ENCODE measurements at regions not wholly inside any gene's neighbourhood (a gene's known extent, or its start where the extent isn't known, plus 50 kb on each side); places are given as distances from the start of the nearest gene placed in this dataset.

DNA sequence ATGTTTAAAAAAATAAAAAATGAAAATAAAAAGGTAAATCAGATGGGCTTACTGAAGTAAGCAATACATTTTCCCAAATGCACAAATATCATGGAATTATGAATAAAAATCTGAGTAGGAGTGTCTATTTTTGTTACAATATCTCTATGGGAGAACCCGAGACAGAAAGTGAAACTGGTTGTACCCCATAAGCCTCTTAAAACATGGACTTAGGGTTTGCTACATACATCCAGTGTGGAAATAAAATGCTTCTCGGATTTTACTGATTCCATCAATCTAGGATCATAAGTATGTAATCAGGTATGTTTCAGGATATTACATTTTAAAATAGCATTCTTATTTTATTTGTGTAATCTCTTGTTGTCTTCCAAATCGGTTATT lies 177.8 kb upstream of the CDIN1 start:
- Mint-ChIP-seq H3K9me3 (ENCODE audit: low read depth) (no peaks in the 10 kb centered on the region), H3K27me3 (no peaks in the 10 kb centered on the region), H3K27ac (no peak overlapping the region), H3K36me3 (no peaks in the 10 kb centered on the region), H3K4me1 (no peaks in the 10 kb centered on the region), H3K4me3 (no peak overlapping the region)
- ATAC-seq (no peak), DNase-seq (no peak)
- CTCF ChIA-PET, result no interaction called here

GRCh38 chr15:36403351-36403750 lies 176.1 kb upstream of the CDIN1 start:
- no peaks in the 10 kb centered on the region for H3K9me3 Mint-ChIP-seq (ENCODE audit: low read depth)
- ATAC-seq (no peak), DNase-seq (no peak)
- H3K4me1 Mint-ChIP-seq, result no peaks in the 10 kb centered on the region
- no peaks in the 10 kb centered on the region for H3K36me3 Mint-ChIP-seq
- H3K27me3 Mint-ChIP-seq, result no peaks in the 10 kb centered on the region
- H3K27ac Mint-ChIP-seq, result no peak overlapping the region
- CTCF ChIA-PET, result no interaction called here
- H3K4me3 Mint-ChIP-seq, result no peak overlapping the region

- DNase-seq, result no peak
- H3K36me3 Mint-ChIP-seq, result no peaks in the 10 kb centered on the region
- no peaks in the 10 kb centered on the region for H3K9me3 Mint-ChIP-seq (ENCODE audit: low read depth)
- H3K4me1 Mint-ChIP-seq, result no peaks in the 10 kb centered on the region
- no peaks in the 10 kb centered on the region for H3K27me3 Mint-ChIP-seq
- CTCF ChIA-PET, result no interaction called here
- H3K27ac Mint-ChIP-seq, result no peak overlapping the region
- no peak overlapping the region for H3K4me3 Mint-ChIP-seq
- no peak for ATAC-seq
Observed at GRCh38 chr15:36406366-36406765, 173.1 kb upstream of the CDIN1 start.

- no peaks in the 10 kb centered on the region for H3K4me1 Mint-ChIP-seq
- no peaks in the 10 kb centered on the region for H3K27me3 Mint-ChIP-seq
- DNase-seq (no peak), ATAC-seq (no peak)
- no peak overlapping the region for H3K27ac Mint-ChIP-seq
- CTCF ChIA-PET, result no interaction called here
- no peak overlapping the region for H3K4me3 Mint-ChIP-seq
- no peaks in the 10 kb centered on the region for H3K36me3 Mint-ChIP-seq
- H3K9me3 Mint-ChIP-seq (ENCODE audit: low read depth), result no peaks in the 10 kb centered on the region
Observed at GRCh38 chr15:36406911-36407310, 172.5 kb upstream of the CDIN1 start.

- DNase-seq (no peak), ATAC-seq (no peak)
- CTCF ChIA-PET, result no interaction called here
- no peaks in the 10 kb centered on the region for H3K4me1 Mint-ChIP-seq
- H3K4me3 Mint-ChIP-seq, result no peak overlapping the region
- no peaks in the 10 kb centered on the region for H3K36me3 Mint-ChIP-seq
- H3K27ac Mint-ChIP-seq, result no peak overlapping the region
- no peaks in the 10 kb centered on the region for H3K9me3 Mint-ChIP-seq (ENCODE audit: low read depth)
- H3K27me3 Mint-ChIP-seq, result no peaks in the 10 kb centered on the region
Observed at GRCh38 chr15:36407647-36408046, 171.8 kb upstream of the CDIN1 start.

GRCh38 chr15:36409819-36410218 lies 169.6 kb upstream of the CDIN1 start:
- CTCF ChIA-PET, result no interaction called here
- ATAC-seq, result no peak
- H3K9me3 Mint-ChIP-seq (ENCODE audit: low read depth), result no peaks in the 10 kb centered on the region
- H3K4me1 Mint-ChIP-seq, result no peaks in the 10 kb centered on the region
- no peak overlapping the region for H3K27ac Mint-ChIP-seq
- H3K4me3 Mint-ChIP-seq, result no peak overlapping the region
- H3K27me3 Mint-ChIP-seq, result no peaks in the 10 kb centered on the region
- H3K36me3 Mint-ChIP-seq, result no peaks in the 10 kb centered on the region
- DNase-seq, result no peak

GRCh38 chr15:36414670-36415069 lies 164.8 kb upstream of the CDIN1 start:
- H3K27me3 Mint-ChIP-seq, result no peaks in the 10 kb centered on the region
- no peaks in the 10 kb centered on the region for H3K4me1 Mint-ChIP-seq
- H3K27ac Mint-ChIP-seq, result no peak overlapping the region
- CTCF ChIA-PET, result no interaction called here
- H3K36me3 Mint-ChIP-seq, result no peaks in the 10 kb centered on the region
- DNase-seq (no peak), ATAC-seq (no peak)
- no peak overlapping the region for H3K4me3 Mint-ChIP-seq
- H3K9me3 Mint-ChIP-seq (ENCODE audit: low read depth), result peaks cover 2% of the 10 kb centered on the region

DNA sequence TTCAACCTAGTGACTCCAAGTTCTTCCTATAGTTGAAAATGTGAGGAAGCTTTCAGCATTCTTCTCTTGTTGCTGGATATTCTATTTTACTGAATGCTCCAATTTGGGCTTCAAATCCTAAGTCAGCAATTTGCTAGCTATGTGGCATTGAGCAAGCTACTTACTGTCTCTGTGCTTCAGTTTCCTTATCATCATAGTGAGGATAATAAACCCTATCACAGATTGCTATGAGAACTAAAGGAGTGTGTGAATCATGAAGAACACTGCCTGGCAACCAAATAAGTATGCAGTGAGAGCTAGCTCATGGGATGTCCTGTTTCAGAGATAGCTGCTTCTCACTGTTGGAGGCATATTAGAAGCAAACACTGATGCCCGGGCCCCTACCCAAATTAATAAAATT lies 163.8 kb upstream of the CDIN1 start:
- Mint-ChIP-seq H3K27ac (no peak overlapping the region), H3K4me3 (no peak overlapping the region), H3K4me1 (no peaks in the 10 kb centered on the region), H3K9me3 (ENCODE audit: low read depth) (peaks cover 2% of the 10 kb centered on the region), H3K27me3 (no peaks in the 10 kb centered on the region), H3K36me3 (no peaks in the 10 kb centered on the region)
- no peak for ATAC-seq
- CTCF ChIA-PET, result no interaction called here
- DNase-seq, result no peak

GRCh38 chr15:36422631-36423030 lies 156.8 kb upstream of the CDIN1 start:
- Mint-ChIP-seq H3K9me3 (ENCODE audit: low read depth) (peaks cover 2% of the 10 kb centered on the region), H3K4me3 (no peak overlapping the region), H3K4me1 (no peaks in the 10 kb centered on the region), H3K27ac (no peak overlapping the region), H3K36me3 (no peaks in the 10 kb centered on the region), H3K27me3 (no peaks in the 10 kb centered on the region)
- CTCF ChIA-PET, result no interaction called here
- DNase-seq, result no peak
- ATAC-seq, result no peak

GRCh38 chr15:36426691-36427090 lies 152.7 kb upstream of the CDIN1 start:
- DNase-seq, result no peak
- CTCF ChIA-PET, result interaction anchor here (1.1 kb wide), 1 partner anchor 10 kb away, joined by 3 read pairs; no protein-coding TSS in a partner anchor
- H3K27ac Mint-ChIP-seq, result no peak overlapping the region
- H3K9me3 Mint-ChIP-seq (ENCODE audit: low read depth), result no peaks in the 10 kb centered on the region
- H3K27me3 Mint-ChIP-seq, result no peaks in the 10 kb centered on the region
- no peak overlapping the region for H3K4me3 Mint-ChIP-seq
- no peak for ATAC-seq
- no peaks in the 10 kb centered on the region for H3K36me3 Mint-ChIP-seq
- no peaks in the 10 kb centered on the region for H3K4me1 Mint-ChIP-seq

DNA sequence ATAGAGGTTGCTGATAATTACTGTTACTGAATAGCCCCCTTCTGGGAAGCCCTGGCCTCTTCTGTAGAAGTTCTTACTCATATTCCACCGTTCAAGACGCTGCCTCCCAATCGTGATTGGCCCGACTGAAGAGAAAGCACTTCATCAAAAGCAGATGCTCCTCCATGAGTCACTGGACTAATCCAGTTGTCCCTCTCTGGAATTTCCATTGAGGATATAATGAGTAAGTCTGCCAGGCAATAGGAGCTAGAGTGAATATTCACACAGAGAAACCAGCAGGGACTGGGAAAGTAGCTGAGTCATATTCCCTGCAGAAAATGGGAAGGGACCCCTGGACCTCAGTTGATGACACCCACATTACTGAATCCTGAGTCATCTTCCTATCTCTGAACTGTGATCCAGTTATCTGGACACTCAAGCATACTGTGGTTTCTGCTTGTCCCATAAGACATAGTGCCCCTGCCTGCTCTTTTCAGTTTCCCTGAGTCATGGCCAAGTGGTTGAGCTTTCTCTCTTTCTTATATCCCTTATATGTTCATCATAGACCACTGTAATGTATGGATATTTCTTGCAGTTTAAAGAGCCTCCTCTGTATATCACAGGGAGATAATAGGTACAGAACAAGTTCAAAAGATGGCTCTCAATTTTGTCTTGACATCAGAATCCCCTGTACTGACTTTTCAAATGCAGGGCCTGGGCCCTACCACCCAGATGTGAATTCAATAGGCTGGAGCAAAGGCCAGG lies 151.2 kb upstream of the CDIN1 start:
- no peaks in the 10 kb centered on the region for H3K4me1 Mint-ChIP-seq
- H3K27me3 Mint-ChIP-seq, result no peaks in the 10 kb centered on the region
- CTCF ChIA-PET, result no interaction called here
- H3K4me3 Mint-ChIP-seq, result no peak overlapping the region
- H3K36me3 Mint-ChIP-seq, result no peaks in the 10 kb centered on the region
- ATAC-seq (no peak), DNase-seq (no peak)
- no peak overlapping the region for H3K27ac Mint-ChIP-seq
- H3K9me3 Mint-ChIP-seq (ENCODE audit: low read depth), result no peaks in the 10 kb centered on the region

DNA sequence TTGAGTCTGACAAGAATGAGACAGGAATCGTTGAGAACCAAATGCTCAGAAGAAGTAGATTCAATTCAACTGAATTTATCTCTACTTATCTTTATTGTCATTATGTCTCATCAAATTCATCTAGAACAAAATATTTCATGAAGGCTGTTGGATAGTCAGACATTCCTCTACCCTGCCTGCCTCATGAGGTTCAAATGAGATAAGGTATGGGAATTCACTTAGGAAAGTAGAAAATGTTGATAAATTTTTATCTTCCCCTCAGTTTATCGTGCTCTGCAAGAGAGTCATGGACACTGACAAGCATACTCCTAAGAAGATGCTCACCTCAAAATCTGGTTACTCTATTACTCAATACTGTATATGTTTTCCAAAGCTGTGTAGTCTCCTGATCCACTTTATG lies 149.7 kb upstream of the CDIN1 start:
- CTCF ChIA-PET, result no interaction called here

DNA sequence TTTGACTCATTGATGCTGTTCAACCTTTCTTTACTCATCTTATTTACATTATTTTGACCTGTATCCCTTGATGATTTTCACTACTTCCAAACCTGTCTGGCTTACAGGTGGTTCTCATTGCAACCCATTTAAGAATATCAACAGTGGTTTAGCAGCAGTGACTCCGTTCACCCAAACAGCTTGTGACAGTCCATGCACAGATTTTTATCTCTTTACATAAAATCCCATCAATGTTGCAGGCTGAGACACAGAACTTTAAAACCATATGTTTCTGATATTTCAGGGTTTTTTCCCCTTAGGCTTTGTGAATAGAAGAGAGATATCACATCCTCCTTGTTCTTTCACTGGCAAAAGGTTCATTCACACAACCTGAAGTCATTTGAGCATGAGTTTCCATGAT lies 149.1 kb upstream of the CDIN1 start:
- H3K27me3 Mint-ChIP-seq, result no peaks in the 10 kb centered on the region
- no peaks in the 10 kb centered on the region for H3K9me3 Mint-ChIP-seq (ENCODE audit: low read depth)
- no peak for ATAC-seq
- no peaks in the 10 kb centered on the region for H3K4me1 Mint-ChIP-seq
- H3K4me3 Mint-ChIP-seq, result no peak overlapping the region
- no peak for DNase-seq
- no peak overlapping the region for H3K27ac Mint-ChIP-seq
- no peaks in the 10 kb centered on the region for H3K36me3 Mint-ChIP-seq
- CTCF ChIA-PET, result no interaction called here

More for the DNA sequence above, 149.7 kb upstream of the CDIN1 start:
- Mint-ChIP-seq H3K36me3 (no peaks in the 10 kb centered on the region), H3K4me3 (no peak overlapping the region), H3K27me3 (no peaks in the 10 kb centered on the region), H3K27ac (no peak overlapping the region), H3K9me3 (ENCODE audit: low read depth) (no peaks in the 10 kb centered on the region), H3K4me1 (no peaks in the 10 kb centered on the region)
- ATAC-seq (no peak), DNase-seq (no peak)

GRCh38 chr15:36430726-36431265 lies 148.6 kb upstream of the CDIN1 start:
- H3K4me1 Mint-ChIP-seq, result no peaks in the 10 kb centered on the region
- CTCF ChIA-PET, result no interaction called here
- H3K27ac Mint-ChIP-seq, result no peak overlapping the region

DNA sequence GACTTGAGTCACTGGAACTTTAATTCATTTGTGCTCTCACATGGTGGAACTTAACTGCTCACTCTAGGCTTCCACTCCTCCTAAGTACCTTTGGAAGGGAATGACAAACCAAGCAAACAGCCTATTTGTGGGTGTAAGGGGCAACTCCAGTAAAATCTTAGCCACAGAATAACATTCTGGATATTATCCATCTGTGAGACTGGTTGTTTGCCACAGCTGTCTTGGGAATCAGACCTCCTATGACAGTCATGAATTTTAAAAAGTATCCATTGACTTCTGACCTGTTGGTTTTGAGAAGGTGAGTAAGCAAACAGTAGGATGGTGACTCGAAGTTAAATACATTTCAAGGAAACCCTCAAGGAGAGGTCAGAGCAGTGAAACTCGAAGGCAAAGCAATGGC lies 147.3 kb upstream of the CDIN1 start:
- Mint-ChIP-seq H3K36me3 (no peaks in the 10 kb centered on the region), H3K27me3 (no peaks in the 10 kb centered on the region), H3K9me3 (ENCODE audit: low read depth) (no peaks in the 10 kb centered on the region), H3K4me1 (no peaks in the 10 kb centered on the region), H3K27ac (no peak overlapping the region), H3K4me3 (no peak overlapping the region)
- ATAC-seq, result no peak
- DNase-seq, result no peak
- CTCF ChIA-PET, result no interaction called here

More at GRCh38 chr15:36430726-36431265, 148.6 kb upstream of the CDIN1 start:
- Mint-ChIP-seq H3K36me3 (no peaks in the 10 kb centered on the region), H3K27me3 (no peaks in the 10 kb centered on the region), H3K4me3 (no peak overlapping the region), H3K9me3 (ENCODE audit: low read depth) (no peaks in the 10 kb centered on the region)
- DNase-seq, result no peak
- no peak for ATAC-seq

Data from activated CD8-positive, alpha-beta memory T cell treated with anti-CD3 and anti-CD28 coated beads, Interleukin-2, amount 10 ng/mL, durations not matched to agents 7 days and 5 days (primary cell).